ENCODE measurements at regions not wholly inside any gene's neighbourhood (a gene's known extent, or its start where the extent isn't known, plus 50 kb on each side); places are given as distances from the start of the nearest gene placed in this dataset.

GRCh38 chr4:27490315-27490714 lies 629.7 kb downstream of the STIM2 start:
- 86 to 91% methylated on average over 4 of the region's 4 CpGs for WGBS, 2 donors
- H3K4me1 ChIP-seq, result no peaks in the 10 kb centered on the region
- no peak for DNase-seq (ENCODE audit: low spot score in 2 of 2)
- no peaks in the 10 kb centered on the region for H3K27me3 ChIP-seq
- TF ChIP-seq POLR2A (IDR thresholded peaks at IDR 0.05) (no peak), EP300 (IDR thresholded peaks at IDR 0.05) (no peak), CTCF (IDR thresholded peaks at IDR 0.05) (no peak)
- no peak overlapping the region for H3K27ac ChIP-seq
- no peaks in the 10 kb centered on the region for H3K9me3 ChIP-seq
- no peaks in the 10 kb centered on the region for H3K36me3 ChIP-seq
- no peak overlapping the region for H3K4me3 ChIP-seq

- Histone ChIP-seq H3K27me3 (no peaks in the 10 kb centered on the region), H3K4me1 (no peaks in the 10 kb centered on the region), H3K4me3 (no peak overlapping the region), H3K9me3 (no peaks in the 10 kb centered on the region), H3K36me3 (no peaks in the 10 kb centered on the region), H3K27ac (no peak overlapping the region)
- WGBS, 2 donors, result 78 to 96% methylated on average over 2 of the region's 2 CpGs
- DNase-seq (ENCODE audit: low spot score in 2 of 2), result no peak
- no peak for TF ChIP-seq CTCF (IDR thresholded peaks at IDR 0.05)
- TF ChIP-seq EP300 (IDR thresholded peaks at IDR 0.05), result no peak
Measured at GRCh38 chr4:27490766-27491165, 630.1 kb downstream of the STIM2 start.

- no peaks in the 10 kb centered on the region for H3K4me1 ChIP-seq
- no peak for DNase-seq (ENCODE audit: low spot score in 2 of 2)
- no peaks in the 10 kb centered on the region for H3K36me3 ChIP-seq
- WGBS, 2 donors, result 88 to 98% methylated on average over 1 of the region's 1 CpG
- H3K27ac ChIP-seq, result no peak overlapping the region
- H3K4me3 ChIP-seq, result no peak overlapping the region
- H3K9me3 ChIP-seq, result no peaks in the 10 kb centered on the region
- TF ChIP-seq EP300 (IDR thresholded peaks at IDR 0.05) (no peak), CTCF (IDR thresholded peaks at IDR 0.05) (no peak), POLR2A (IDR thresholded peaks at IDR 0.05) (no peak)
- H3K27me3 ChIP-seq, result no peaks in the 10 kb centered on the region
Measured at GRCh38 chr4:27506401-27506800, 645.8 kb downstream of the STIM2 start.

DNA sequence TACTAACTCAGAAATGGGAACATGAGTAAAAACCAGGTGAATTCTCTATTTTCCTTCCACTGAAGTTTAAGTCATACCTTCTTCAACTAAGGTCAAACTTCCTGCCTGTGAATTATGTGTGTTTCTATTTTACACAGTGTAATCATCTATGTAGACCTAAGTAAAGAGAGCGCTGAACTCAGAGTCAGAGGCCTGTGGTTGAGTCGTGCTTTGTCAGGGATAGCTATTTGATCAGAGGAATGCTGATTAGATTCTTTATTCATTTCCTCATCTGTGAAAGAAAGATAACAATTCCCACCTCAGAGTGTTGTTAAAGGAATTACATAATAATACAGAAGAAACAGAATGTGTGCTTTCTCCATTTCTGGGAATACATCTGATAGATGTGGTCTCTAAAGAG lies 654.1 kb downstream of the STIM2 start:
- Histone ChIP-seq H3K9me3 (no peaks in the 10 kb centered on the region), H3K4me1 (no peaks in the 10 kb centered on the region), H3K36me3 (no peaks in the 10 kb centered on the region), H3K27ac (no peak overlapping the region), H3K4me3 (no peak overlapping the region), H3K27me3 (no peaks in the 10 kb centered on the region)
- no peak for TF ChIP-seq POLR2A (IDR thresholded peaks at IDR 0.05)
- TF ChIP-seq CTCF (IDR thresholded peaks at IDR 0.05), result no peak
- TF ChIP-seq EP300 (IDR thresholded peaks at IDR 0.05), result no peak
- WGBS, 2 donors, result 59 to 71% methylated on average over 2 of the region's 2 CpGs
- no peak for DNase-seq (ENCODE audit: low spot score in 2 of 2)

- Histone ChIP-seq H3K36me3 (no peaks in the 10 kb centered on the region), H3K4me3 (no peak overlapping the region), H3K4me1 (no peaks in the 10 kb centered on the region), H3K27me3 (no peaks in the 10 kb centered on the region), H3K9me3 (no peaks in the 10 kb centered on the region), H3K27ac (no peak overlapping the region)
- DNase-seq (ENCODE audit: low spot score in 2 of 2), result no peak
- no peak for TF ChIP-seq POLR2A (IDR thresholded peaks at IDR 0.05)
- no peak for TF ChIP-seq EP300 (IDR thresholded peaks at IDR 0.05)
- WGBS, 2 donors, result 62 to 76% methylated on average over 2 of the region's 2 CpGs
Measured at GRCh38 chr4:27515140-27515539, 654.5 kb downstream of the STIM2 start.

DNA sequence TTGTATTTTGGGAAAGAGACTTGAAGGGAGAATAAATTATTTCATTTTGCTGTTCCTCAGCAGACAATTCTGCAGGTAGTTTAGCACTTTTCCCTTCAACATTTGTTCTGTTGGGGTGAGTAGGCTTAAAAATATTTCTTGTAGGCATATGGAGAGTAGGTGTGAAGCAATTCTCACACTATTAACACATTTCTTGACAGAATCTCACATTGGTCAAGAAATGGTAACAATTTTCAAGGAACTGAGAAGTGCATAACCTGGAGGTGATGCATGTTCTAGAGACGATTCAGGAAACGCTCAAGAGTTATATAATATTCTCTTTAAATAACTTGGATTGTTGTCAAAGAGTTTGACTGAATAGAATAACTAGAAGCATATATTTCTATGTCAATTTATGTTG lies 658.2 kb downstream of the STIM2 start:
- 50 to 60% methylated on average over 2 of the region's 2 CpGs for WGBS, 2 donors
- Histone ChIP-seq H3K4me1 (no peaks in the 10 kb centered on the region), H3K4me3 (no peak overlapping the region), H3K27ac (no peak overlapping the region), H3K36me3 (no peaks in the 10 kb centered on the region), H3K27me3 (no peaks in the 10 kb centered on the region), H3K9me3 (no peaks in the 10 kb centered on the region)
- TF ChIP-seq POLR2A (IDR thresholded peaks at IDR 0.05) (no peak), CTCF (IDR thresholded peaks at IDR 0.05) (no peak), EP300 (IDR thresholded peaks at IDR 0.05) (no peak)
- DNase-seq (ENCODE audit: low spot score in 2 of 2), result no peak

Data from tibial nerve (tissue), 4 donors.